GM21786 (cell line): ENCODE measurements at regions not wholly inside any gene's neighbourhood (a gene's known extent, or its start where the extent isn't known, plus 50 kb on each side); places are given as distances from the start of the nearest gene placed in this dataset.
"Not testable (repeated sequence)": the region's sequence is repeated elsewhere in the genome, so short reads cannot be mapped to it uniquely, and the experiment has no call there.

Source experiments
- ATAC-seq: cut with Tn5 transposase; IDR thresholded peaks from one replicate; pipeline ENCODE4 v1.9.1; 2021; ENCODE audit not compliant: unreplicated experiment

DNA sequence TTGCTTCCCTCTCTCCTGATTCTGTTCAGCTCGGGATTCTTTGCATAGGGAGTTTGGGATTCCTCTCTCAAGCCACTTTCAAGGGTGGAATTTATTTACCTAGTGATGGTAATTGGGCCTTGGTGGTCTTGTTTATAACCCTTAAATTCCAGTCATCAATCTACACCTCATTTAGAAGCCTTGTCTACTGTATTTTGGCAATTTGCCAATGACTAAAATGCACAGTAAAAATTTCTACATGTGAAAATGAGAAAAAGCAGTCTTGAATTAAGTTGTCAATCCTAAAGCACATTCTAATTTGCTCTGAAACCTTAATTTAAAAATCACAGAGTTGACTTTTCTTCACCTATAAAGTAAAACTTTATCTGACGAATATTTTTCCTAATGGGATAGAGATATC is 749.2 kb upstream of the CRIM1 start:
- no peak for ATAC-seq

DNA sequence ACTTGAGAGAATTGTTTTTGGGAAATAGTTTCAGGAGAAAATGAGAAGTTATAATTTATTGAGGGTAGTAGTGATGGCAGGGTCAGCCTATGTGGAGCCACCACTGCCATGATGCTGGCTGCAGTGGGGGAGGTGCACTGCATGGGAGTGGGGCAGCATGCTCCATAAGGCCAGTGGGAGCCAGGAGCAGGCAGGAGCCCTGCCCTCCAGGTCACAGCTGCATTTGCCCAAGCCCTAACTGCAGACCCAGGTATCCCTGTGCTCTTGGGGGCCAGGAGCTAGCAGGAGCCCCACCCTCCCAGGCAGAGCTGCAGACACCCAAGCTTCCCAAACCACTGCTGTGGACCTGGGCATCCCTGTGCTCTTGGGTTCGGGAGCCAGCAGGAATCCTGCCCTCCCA is 757.3 kb upstream of the CRIM1 start:
- no peak for ATAC-seq

DNA sequence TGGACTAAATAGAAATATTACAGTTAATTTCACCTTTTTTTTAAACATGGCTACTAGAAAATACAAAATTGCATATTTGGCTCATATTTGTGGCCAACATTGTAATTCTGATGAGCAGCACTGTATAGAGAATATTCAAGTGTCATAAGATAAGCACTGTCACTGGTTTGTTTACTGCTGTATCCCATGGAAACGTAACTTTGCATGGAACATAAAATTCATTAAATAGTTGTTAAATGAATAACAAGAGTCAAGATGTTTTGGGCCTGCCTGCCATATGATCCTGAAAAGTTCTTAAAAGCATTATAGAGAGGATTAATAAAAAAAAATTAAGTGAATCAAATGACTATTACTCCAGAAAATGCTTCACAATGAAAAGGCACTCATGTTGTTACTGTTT is 763.7 kb upstream of the CRIM1 start:
- ATAC-seq: no peak

DNA sequence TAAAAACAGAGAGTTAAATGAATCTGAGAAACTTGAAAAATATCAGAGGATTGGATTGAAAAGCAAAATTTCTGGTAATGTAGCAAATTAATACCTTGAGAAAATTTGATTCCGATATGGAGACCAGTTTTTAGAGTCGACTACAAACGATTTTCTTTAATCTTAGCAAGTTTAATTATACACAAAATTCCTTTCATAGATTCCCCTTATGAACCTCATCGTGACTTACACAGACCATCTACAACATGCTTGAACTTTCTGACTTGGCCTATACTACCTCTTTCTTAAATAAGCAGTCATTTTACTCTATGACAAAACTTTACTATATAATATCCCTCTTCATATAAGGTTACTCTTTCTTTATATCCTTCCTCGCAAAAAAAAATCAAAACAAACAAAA is 769.6 kb upstream of the CRIM1 start:
- ATAC-seq: no peak

DNA sequence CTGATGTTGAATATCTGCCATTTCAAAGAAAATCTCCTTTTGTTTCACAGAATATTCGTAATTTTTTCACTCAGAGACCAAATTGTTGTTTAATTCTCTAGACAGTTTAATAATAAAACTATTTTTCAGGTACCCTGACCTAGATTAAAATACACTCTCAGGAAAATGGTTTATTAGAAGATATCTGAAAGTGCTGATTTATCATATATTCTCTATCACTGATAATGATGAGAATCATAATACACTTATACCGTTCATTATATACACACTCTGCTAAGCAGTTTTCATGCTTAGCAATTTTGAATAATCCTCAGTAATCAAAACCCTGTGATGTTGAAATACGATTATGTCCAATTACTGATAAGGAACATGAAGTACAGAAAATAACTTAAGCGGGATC is 772.9 kb upstream of the CRIM1 start:
- ATAC-seq: no peak

DNA sequence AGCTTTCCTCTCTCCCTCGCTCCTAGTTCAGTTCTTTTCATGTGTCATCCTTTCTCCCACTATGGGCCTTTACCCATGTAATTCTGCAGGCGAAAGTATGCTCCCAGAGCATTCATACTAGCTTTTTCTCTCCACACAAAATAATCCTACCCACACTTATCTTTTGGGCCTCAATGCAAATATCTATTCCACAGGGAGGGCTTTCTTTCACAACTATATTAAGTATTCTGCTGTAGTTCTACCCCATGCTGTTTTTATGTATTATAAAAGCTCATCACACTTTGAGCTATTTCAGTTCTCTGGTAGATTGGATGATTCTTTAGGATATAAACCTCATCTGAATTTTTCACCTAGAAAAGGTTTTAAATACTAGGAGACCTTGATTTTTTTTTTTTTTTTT is 774.6 kb upstream of the CRIM1 start:
- no peak for ATAC-seq

DNA sequence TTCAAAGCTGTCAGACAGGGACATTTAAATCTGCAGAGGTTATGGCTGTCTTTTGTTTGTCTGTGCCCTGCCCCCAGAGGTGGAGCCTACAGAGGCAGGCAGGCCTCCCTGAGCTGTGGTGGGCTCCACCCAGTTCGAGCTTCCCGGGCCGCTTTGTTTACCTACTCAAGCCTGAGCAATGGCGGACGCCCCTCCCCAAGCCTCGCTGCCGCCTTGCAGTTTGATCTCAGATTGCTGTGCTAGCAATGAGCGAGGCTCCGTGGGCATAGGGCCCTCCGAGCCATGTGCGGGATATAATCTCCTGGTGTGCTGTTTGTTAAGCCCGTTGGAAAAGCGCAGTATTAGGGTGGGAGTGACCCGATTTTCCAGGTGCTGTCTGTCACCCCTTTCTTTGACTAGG is 787.0 kb upstream of the CRIM1 start:
- not testable (repeated sequence) for ATAC-seq

DNA sequence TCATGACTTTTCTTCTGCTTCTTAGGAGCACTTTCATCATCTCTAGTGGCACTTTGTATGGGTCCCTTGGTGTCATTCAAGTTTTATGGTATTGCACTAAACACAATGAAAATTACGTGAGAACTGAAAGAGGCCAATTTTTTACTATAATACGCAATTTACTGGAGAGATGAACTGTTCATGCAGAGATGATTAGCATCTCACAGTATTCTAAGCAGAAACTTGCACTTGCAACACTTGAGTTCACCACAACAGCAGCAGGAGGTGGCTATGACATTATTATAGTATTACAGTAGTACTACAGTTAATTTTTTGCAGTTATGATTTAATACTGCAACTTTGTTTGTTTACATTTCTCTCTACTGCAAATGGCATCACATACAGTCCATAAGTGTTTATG is 793.1 kb upstream of the CRIM1 start:
- ATAC-seq: no peak

DNA sequence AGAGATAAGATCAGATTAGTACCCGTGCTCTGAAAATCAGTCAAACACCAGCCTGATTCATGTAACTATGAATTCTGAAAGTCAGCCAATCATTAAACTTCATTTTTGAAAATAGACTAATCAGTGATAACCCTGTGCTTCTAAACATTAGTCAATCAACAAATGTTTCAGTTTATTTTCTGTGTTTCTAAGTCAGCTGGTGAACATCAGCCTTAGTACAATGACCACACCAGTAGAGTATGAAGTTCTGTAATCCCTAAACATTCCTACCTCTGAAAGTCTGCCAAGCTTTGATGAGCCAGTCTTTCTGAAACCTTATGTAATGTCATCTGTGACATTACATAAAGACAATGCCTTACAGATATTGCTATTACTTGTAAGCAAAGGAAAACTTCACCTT is 807.4 kb upstream of the CRIM1 start:
- ATAC-seq: no peak

DNA sequence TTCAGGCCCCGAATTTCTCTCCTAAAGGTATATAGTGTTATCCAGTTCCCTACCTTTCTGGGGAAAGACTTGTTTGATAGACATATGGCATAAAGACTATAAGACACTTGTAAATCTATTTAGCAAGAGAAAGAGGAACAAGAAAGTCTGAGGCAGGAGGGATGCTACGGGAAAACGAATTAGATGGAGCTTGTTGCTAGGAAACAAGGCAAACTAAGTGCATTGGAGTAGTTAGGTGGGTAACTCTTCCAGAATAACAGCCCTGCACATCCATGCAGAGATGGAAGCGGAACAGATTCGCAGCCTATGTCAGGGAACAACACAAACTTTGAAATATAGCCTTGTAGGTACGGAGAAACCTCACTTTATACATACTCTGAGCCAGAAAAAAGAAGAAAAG is 810.3 kb upstream of the CRIM1 start:
- no peak for ATAC-seq

DNA sequence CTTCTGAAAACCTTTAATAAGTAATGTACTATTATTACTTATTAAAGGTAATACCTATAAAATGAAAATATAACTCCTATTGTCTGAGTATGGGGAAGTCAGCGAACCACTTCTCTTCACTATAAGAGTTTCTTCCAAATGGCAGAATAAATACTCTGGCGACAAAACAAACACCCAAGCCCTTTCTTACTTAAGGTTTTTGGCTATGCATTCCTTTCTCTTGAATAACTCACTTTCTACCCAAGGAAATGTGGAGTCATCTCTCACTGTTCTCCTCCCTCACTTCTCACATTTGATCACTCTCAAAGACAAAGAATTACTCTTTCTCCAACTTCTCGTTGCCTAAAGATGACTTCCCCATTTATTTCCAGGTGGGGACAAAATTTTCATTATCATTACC is 816.8 kb upstream of the CRIM1 start:
- no peak for ATAC-seq

DNA sequence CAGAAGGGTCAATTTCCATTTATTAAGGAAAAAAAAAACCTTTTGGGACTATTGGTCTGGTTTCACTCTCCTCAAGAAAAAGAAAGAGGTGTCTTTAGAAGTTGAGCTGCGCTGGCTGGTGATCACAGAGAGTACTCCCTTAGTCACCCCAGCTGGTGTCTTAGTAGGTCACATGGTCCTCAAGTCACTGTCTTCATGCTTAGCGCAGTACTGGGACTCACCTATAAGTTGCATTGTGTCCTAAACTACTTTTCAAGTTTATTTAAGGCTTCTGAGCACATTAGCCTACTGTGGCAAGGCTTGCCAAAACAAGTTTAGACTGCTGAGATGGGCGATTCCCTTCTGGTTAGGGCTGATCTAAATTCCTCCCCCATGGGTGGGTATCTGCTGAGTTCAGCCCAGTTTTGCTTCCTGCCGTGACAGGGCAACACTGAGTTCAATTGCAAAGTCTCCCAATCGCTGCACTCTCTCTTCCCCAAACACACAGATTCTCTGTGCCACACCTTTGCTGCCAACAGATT is 824.9 kb upstream of the CRIM1 start:
- ATAC-seq: no peak

DNA sequence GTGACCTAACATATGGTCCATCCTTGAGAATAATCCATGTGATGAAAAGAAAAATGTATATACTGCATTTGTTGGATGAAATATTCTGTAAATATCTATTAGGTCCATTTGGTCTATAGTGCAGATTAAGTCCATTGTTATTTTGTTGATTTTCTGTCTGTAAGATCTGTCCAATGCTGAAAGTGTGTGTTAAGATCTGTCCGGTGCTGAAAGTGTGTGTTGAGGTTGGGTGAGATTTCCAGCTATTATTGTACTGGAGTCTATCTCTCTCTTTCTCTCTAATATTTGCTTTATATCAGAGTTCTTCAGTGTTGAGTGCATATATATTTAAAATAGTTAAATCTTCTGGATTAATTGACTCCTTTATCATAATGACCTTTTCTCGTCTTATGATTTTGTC is 828.8 kb upstream of the CRIM1 start:
- ATAC-seq: no peak

DNA sequence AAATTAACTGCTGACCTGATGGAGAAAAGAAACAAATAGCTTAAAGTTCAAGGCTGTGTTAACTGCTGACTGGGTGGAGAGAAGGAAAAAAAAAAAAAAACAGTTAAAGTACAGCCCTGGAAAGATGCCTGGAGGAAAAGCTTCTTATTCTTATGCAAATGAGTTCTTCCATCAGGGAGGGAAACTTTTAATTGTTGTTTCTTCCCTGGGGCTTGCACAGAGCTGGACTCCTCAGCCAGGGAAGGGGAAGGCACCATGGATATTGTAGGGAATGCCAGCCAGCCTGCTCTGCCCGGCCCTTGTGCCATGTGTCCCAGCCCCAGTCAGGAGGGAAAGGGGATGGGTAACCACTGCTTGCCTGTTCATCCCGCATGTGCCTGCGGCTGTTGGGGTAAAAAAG is 833.1 kb upstream of the CRIM1 start:
- ATAC-seq: no peak

DNA sequence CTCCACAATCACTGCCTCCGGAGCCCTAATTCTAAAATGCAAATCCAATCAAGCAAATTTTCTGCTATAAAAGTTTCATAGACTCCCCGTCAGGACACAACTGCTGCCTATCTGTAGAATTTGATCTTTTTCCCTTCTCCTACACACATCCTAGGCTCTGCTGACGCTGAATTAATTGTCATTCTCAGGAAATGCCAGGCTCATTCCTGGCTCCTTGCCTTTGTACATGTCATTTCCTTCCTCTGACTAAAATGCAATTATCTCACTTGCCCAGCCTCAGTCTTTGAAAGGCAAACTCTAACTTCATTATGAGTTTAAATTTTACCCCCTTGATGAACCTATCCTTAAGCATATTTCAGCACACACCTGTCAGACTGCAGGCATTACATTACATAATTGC is 844.9 kb upstream of the CRIM1 start:
- no peak for ATAC-seq

DNA sequence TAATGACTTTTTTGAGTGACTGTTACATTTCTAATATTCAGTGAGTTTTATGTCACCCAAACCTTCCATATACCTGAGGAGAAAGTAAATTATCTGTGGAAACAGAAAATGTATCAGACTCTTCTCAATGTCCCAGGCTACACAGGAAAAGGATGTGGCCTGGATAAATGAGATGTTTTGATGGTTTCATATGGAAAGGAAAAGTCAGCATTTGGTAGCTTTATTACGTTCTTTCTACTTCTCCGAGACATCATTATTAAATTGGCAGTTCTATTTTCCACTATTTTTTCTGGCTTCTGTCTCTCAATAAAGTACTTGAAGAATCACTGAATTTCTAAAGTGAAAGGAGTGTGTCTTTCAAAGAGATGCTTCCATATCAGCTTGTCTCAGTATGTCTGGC is 847.0 kb upstream of the CRIM1 start:
- no peak for ATAC-seq

DNA sequence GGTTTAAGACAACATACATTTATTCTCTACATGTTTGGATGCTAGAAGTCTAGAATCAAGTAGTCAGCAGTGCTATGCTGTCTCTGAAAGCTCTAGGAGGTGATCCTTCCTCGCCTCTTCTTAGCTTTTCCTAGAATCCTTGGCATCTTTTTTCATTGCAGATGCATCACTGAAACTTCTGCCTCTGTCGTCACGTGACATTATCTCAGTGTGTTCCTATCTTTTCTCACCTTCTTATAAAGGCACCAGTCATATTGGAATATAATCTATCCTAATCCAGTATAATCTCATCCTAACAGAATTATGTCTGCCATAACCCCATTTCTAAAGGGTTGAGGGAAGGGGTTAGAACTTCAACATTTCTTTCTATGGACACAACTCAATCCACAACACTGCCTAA is 851.2 kb upstream of the CRIM1 start:
- ATAC-seq: no peak

DNA sequence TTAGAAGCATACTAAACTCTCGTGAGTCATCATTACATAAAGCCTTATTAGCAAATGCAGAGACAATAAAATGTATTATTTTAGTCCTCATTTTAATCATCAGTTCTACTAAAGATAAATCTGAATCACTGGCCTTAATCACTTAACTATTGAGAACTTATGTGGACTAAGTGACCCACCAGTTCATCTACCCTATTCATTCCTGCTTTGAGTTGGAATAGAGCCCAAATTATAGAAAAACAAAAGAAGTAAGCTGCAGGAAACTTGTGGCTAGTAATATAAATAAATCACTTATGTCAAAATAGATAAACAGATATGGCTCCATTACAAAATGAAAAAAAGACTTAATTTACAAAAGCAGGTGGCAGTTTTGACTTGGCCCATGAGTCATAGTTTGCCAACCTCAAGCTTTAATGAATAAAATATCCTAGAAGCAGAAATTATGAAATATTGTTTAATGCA is 851.8 kb upstream of the CRIM1 start:
- no peak for ATAC-seq

DNA sequence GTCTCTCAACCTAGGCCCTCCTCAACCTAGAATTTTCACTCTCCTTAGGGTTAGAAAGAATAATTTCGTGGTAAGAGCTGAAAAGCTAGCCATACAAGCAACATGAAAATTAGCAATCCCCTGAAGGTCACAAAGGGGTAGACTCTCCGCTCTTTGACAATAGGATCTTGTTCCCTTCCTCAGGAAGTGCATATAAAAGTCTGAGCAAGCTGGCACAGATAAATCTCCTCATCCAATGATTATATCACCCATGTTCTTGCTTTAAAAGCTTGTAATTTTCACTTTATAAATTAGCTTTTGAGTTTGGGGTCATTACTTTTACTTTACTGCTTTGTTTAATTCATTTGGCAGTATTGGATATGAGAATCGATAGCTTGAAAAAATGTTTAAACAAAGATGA is 852.3 kb upstream of the CRIM1 start:
- no peak for ATAC-seq

DNA sequence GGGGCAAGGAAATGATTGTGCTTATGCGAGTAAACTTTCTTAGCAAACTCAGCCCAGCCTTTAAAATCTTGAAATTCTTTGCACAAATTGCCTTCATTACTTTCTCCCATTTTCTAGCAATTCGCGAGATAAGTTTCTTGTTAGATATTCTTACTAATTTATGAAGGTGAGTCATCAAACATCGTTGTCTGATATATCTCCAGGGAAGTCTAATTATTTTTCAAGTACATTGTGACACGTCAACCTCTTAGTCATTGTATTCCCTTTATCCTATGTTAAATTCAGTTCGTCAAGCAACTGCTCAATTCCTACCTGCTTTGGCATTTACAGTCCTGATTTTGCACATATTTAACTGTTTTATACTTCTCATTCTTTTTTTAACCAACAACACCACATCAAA is 854.5 kb upstream of the CRIM1 start:
- no peak for ATAC-seq

DNA sequence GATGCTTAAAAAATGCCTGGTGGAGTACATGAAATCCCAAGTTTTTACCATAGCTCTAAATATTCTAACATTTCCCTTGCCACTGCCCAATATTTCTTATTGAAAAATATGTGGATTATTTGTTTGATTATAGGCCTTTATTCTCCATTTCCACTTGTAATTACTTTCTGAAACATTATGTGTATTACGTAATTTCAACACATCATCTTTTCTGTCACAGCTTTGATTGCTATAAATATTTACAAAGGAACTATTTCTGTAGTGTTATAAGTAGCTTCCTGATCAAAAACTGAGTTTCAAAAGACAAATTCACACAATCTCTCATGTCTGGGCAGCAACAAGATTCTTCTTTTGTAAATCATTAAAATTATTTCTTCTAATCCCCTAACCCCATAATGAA is 859.6 kb upstream of the CRIM1 start:
- ATAC-seq: no peak

DNA sequence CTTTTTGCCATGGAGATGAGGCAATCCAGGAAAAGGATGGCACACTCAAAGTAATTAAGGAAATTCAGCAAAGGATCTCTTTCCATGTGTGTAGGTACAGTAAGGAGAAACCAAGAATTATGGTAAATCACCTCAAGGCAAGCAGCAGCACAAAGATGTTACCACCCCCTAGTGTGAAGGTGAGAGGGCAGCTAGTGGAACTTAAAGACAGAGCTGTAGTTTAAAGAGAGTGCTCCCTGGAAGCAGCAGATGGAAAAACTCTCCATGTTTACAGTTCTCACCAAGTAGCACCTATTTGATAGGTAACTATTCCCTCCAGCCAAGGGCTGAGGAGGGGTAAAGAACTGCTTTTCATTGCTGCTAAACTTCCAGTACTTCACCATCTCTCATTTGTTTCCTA is 860.4 kb upstream of the CRIM1 start:
- ATAC-seq: no peak

DNA sequence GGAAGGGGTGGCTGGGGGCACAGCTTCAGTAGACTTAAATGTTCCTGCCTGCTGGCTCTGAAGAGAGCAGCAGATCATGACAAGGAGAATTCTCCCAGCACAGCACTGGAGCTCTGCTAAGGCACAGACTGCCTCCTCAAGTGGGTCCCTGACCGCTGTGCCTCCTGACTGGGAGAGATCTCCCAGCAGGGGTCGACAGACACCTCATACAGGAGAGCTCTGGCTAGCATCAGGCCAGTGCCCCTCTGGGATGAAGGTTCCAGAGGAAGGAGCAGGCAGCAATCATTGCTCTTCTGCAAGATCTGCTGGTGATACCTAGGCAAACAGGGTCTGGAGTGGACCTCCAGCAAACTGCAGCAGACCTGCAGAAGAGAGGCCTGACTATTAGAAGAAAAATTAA is 877.5 kb upstream of the CRIM1 start:
- ATAC-seq: not testable (repeated sequence)

DNA sequence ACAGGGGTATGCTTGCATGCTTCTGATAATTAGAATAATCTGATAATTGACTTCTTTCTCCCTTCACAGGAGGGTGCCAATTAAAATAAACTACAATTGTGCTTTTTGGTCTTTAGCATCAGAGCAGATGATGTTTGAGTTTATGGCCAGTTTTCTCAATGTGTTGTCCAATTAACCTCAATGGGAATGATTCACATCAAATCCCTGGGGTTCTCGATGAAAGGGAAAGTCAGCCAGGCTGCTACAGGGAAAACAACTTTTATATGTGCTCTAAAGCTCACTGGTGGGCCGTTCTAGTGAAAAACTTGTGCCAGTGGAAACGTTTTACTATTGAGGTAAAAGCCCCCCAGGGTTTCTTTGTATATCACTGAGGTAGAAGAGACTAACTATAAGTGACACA is 887.3 kb upstream of the CRIM1 start:
- no peak for ATAC-seq
